Adrenal gland (tissue), 5 donors: ENCODE measurements at regions not wholly inside any gene's neighbourhood (a gene's known extent, or its start where the extent isn't known, plus 50 kb on each side); places are given as distances from the start of the nearest gene placed in this dataset.

Experiments
- CTCF ChIP-seq, 6 experiments: fragments of 450-650 bp in 4 of 6; fragments of 200-600 bp in 2 of 6; sonication (generic) in 1 of 6; IDR thresholded peaks; 1 replicate in 5 of 6; 2 replicates in 1 of 6; pipeline versions ENCODE4 v1.5.1 to v1.8.0; 2016 to 2021; ENCODE audit warnings: antibody characterized with exemption in 6 of 6, mild to moderate bottlenecking in 2 of 6, moderate library complexity in 1 of 6
- POLR2A ChIP-seq, 2 donors: fragments of 450-650 bp; IDR thresholded peaks; one replicate each; pipeline ENCODE4 v1.6.1; 2017; ENCODE audit warnings: antibody characterized with exemption in 2 of 2, mild to moderate bottlenecking in 2 of 2, moderate library complexity in 1 of 2
- donor health status: DM: no; HTN: no; CAD: no.

- no peak for TF ChIP-seq POLR2A (IDR thresholded peaks at IDR 0.05)
- TF ChIP-seq CTCF (IDR thresholded peaks at IDR 0.05), result no peak
Observed at GRCh38 chr13:97106323-97106722, 112.0 kb upstream of the OXGR1 start.
